Mucosa of rectum (tissue), 2 donors: ENCODE measurements at regions not wholly inside any gene's neighbourhood (a gene's known extent, or its start where the extent isn't known, plus 50 kb on each side); places are given as distances from the start of the nearest gene placed in this dataset.

ENCODE experiments used
- H3K27ac ChIP-seq, 2 donors: one replicate each; pipeline ENCODE4 v1.7.0; 2013; ENCODE audit warnings: inconsistent platforms in 2 of 2, low read depth in 2 of 2, low read length in 2 of 2
- H3K27me3 ChIP-seq, 2 donors: one replicate each; pipeline ENCODE4 v1.7.0; 2013; ENCODE audit warnings: low read length in 2 of 2; ENCODE audit not compliant: control insufficient read depth in 2 of 2, insufficient read depth in 2 of 2
- H3K36me3 ChIP-seq, 2 donors: one replicate each; pipeline ENCODE4 v1.7.0; 2013; ENCODE audit warnings: low read length in 2 of 2; ENCODE audit not compliant: control insufficient read depth in 2 of 2, insufficient read depth in 2 of 2
- H3K4me1 ChIP-seq, 2 donors: one replicate each; pipeline ENCODE4 v1.7.0; 2013; ENCODE audit warnings: low read length in 2 of 2, mild to moderate bottlenecking in 1 of 2; ENCODE audit not compliant: control insufficient read depth in 2 of 2, insufficient read depth in 2 of 2
- H3K4me3 ChIP-seq, 2 donors: one replicate each; pipeline ENCODE4 v1.7.0; 2013; ENCODE audit warnings: low read length in 2 of 2
- H3K9ac ChIP-seq, 2 donors: one replicate each; pipeline ENCODE4 v1.7.0; 2013; ENCODE audit warnings: low read length in 2 of 2, low read depth in 1 of 2, mild to moderate bottlenecking in 1 of 2
- H3K9me3 ChIP-seq, 2 donors: one replicate each; pipeline ENCODE4 v1.7.0; 2013; ENCODE audit warnings: low read length in 2 of 2; ENCODE audit not compliant: control insufficient read depth in 2 of 2
- donor health status: healthy.
- donor health status: Normal muscosa, but diverticular disease.

DNA sequence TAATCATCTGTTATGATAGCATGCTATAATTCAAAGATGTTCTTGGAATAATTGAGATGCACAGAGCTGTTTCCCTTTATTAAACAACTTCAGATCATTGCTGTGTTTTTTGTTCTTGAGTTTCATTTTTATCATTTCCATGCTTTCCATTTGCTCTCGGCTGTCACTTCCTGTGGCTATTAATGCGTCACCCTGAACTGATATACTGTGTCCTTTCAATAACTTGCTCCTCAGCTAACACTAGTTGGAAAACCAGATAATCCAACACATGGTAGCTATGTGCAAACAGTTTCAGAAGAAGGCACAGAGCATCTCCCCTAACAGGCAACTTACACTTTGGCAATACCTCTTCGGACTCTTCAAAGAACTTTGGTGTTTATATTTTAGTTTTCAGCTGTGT lies 376.0 kb downstream of the GBA3 start:
- no peaks in the 10 kb centered on the region for H3K9me3 ChIP-seq
- no peaks in the 10 kb centered on the region for H3K27me3 ChIP-seq
- no peak overlapping the region for H3K4me3 ChIP-seq
- no peak overlapping the region for H3K27ac ChIP-seq
- no peaks in the 10 kb centered on the region for H3K36me3 ChIP-seq
- no peaks in the 10 kb centered on the region for H3K4me1 ChIP-seq
- H3K9ac ChIP-seq = no peak overlapping the region

DNA sequence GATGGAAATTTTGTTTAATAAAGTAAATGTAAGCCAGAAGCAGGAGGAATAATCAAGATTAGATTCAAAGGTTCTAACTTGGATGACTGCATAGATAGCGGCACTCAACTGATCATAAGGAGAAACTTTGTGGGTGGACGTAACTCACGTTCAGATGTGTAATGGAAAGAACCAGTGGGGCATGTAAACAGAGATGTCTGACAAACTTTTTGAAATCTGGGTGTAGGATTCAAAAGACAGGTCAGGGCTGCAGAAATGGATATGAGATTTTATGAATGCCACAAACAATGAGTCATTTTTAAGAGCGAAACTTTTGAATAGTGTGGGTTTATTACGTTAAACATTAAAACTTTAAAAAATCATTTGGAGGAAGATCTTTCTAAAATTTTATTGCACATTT lies 375.6 kb downstream of the GBA3 start:
- no peaks in the 10 kb centered on the region for H3K36me3 ChIP-seq
- no peaks in the 10 kb centered on the region for H3K27me3 ChIP-seq
- no peak overlapping the region for H3K4me3 ChIP-seq
- no peaks in the 10 kb centered on the region for H3K9me3 ChIP-seq
- no peak overlapping the region for H3K9ac ChIP-seq
- H3K4me1 ChIP-seq = no peaks in the 10 kb centered on the region
- no peak overlapping the region for H3K27ac ChIP-seq

DNA sequence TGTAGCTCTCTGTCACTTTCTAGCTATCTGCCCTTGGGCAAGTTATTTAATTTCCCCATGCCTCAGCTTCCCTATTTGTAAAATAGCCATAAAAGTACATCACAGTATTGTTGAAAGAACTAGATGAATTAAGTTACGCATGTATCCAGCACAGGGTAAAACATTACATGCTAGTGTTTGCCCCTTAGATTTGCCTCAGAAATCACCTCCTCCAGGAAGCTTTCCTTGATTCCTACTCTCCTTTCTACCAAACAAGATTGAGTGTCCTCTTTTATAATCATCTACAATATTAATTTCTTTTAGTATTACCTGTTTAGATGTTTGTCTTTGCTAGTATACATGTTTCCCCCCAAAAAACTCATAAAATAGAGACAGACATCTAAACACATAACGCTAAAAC lies 369.5 kb downstream of the GBA3 start:
- no peak overlapping the region for H3K9ac ChIP-seq
- H3K27me3 ChIP-seq = no peaks in the 10 kb centered on the region
- no peak overlapping the region for H3K4me3 ChIP-seq
- peaks cover 0 to 12% of the 10 kb centered on the region in 2 donors for H3K4me1 ChIP-seq
- H3K27ac ChIP-seq = no peak overlapping the region
- no peaks in the 10 kb centered on the region for H3K9me3 ChIP-seq
- H3K36me3 ChIP-seq = no peaks in the 10 kb centered on the region

DNA sequence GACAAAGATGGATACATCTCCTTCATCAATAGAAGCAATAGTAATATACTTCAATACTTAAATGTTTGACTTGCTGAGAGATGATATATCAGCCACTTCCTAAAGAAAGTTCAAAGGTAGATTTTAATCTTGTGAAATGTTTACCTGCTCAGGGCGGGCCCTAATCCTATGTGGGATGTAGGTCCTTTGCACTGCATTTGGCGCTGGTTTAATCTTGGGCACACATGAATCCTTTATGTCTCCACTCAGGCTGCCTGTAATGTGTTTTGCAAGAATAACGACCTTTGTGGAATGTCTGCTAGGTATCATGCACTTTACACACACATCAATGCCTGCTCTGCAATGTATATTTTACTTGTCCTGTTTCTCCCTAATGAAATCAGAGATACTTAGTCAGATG lies 368.7 kb downstream of the GBA3 start:
- Histone ChIP-seq H3K4me1 (peaks cover 0 to 12% of the 10 kb centered on the region in 2 donors), H3K9ac (no peak overlapping the region), H3K9me3 (no peaks in the 10 kb centered on the region), H3K27me3 (no peaks in the 10 kb centered on the region), H3K4me3 (no peak overlapping the region), H3K27ac (no peak overlapping the region), H3K36me3 (no peaks in the 10 kb centered on the region)

DNA sequence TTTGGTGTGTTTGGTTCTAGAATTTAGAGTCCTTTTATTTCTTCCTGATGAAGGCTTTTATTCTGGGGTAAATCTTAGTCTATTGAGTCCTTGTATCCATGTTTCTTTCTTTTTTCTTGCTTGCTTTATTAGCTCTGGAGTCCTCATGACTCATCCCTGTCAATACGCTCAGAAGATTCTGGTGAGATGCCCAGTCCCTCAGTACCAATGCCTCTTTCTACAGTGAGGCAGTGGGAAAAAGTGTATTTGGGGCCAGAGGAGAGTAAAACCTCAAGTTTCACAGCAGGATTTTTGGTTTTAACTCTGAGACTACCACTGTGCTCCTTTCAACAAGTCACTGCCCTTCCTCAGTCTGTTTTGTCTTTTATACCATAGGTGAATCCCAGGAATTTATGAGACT lies 368.0 kb downstream of the GBA3 start:
- Histone ChIP-seq H3K27ac (no peak overlapping the region), H3K9ac (no peak overlapping the region), H3K4me1 (peaks cover 0 to 12% of the 10 kb centered on the region in 2 donors)

DNA sequence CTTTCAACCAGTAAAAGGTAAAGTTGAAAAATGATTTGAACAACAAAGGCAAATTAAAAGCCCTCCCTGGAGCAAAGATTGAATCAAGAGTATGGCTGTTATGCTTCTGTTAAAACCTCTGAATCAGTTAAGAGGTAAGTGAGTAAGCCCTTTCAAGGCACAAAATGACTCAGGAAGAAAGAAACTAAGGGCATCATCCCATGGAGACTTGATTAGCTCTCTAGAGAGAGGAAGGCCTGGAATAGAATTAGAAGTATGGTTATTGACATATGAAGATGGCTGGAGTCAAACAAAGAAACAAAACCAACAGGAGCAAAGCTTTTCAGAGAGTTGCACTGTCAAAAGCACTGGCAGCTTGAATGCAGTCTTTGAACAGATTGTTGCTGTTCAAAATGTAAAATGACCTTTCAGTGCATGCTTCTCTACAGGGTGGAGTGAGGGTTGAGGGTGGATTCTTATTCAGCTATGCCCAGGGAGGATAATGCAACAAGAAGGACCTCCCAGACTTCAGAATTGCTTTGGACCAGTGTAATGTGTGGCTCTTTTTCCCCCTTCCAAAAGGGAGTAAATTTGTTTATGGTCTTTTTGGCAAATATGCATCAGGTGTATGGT lies 365.5 kb downstream of the GBA3 start:
- Histone ChIP-seq H3K9ac (no peak overlapping the region), H3K27ac (no peak overlapping the region), H3K27me3 (no peaks in the 10 kb centered on the region), H3K4me3 (no peak overlapping the region), H3K4me1 (peaks cover 0 to 12% of the 10 kb centered on the region in 2 donors), H3K9me3 (no peaks in the 10 kb centered on the region), H3K36me3 (no peaks in the 10 kb centered on the region)

More for the DNA sequence above, 368.0 kb downstream of the GBA3 start:
- Histone ChIP-seq H3K27me3 (no peaks in the 10 kb centered on the region), H3K36me3 (no peaks in the 10 kb centered on the region), H3K9me3 (no peaks in the 10 kb centered on the region), H3K4me3 (no peak overlapping the region)

DNA sequence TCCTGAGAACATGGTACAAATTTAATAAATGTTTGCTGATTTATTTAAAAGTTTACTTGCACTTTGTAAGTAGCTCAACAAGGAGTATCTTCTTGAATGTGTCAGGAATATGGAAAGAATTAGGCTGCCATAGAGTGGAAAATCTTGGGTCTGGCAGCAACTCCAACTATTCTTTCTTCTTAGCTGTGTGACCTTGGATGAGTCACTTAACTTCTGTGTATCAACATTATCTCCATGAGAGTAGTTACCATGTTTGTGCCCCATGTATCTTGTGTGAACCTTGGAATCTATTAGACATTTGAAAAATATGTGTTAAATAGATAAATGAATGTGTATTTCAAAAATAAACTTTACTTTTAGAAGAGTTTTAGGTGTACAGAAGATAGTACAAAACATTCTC lies 348.8 kb downstream of the GBA3 start:
- no peak overlapping the region for H3K27ac ChIP-seq
- no peaks in the 10 kb centered on the region for H3K27me3 ChIP-seq
- H3K36me3 ChIP-seq = no peaks in the 10 kb centered on the region
- H3K4me1 ChIP-seq = peaks cover 0 to 3% of the 10 kb centered on the region in 2 donors
- H3K4me3 ChIP-seq = no peak overlapping the region
- no peaks in the 10 kb centered on the region for H3K9me3 ChIP-seq
- H3K9ac ChIP-seq = no peak overlapping the region

DNA sequence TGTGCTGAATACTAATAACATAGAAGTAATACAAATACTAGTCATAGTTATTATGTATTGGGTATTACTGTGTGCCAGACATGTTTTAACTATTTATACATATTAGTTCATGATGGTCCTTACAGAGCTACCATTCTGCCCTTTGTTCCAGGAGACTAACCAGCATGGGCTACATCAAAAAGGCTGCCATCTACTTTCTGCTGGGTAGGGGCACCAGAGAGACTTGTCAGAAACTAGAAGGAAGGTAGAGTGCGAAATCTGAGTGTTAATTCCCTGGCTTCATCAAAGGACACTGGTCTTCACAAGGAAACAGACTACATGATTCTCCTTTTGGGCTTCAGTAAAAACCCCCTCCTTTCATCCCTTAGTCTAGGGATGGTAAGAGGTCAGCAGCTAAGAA lies 347.8 kb downstream of the GBA3 start:
- no peaks in the 10 kb centered on the region for H3K27me3 ChIP-seq
- no peaks in the 10 kb centered on the region for H3K36me3 ChIP-seq
- H3K27ac ChIP-seq = no peak overlapping the region
- peaks cover 0 to 3% of the 10 kb centered on the region in 2 donors for H3K4me1 ChIP-seq
- H3K4me3 ChIP-seq = no peak overlapping the region
- no peaks in the 10 kb centered on the region for H3K9me3 ChIP-seq
- no peak overlapping the region for H3K9ac ChIP-seq

DNA sequence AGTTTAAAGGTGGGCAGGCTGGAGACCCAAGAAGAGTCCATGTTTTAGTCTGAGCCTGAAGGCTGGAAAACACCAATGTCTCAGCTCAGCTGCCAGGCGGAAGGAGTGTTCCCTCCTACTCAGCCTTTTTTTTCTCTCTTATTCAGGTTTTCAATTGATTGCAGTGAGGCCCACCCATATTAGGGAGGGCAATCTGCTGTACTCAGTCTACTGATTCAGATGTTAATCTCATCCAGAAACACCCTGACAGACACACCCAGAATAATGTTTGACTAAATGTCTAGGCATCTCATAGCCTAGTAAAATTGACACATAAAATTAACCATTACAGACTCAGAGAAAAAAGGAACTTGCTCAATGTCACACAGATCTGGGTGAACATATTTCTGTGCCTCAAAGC lies 347.1 kb downstream of the GBA3 start:
- no peak overlapping the region for H3K9ac ChIP-seq

DNA sequence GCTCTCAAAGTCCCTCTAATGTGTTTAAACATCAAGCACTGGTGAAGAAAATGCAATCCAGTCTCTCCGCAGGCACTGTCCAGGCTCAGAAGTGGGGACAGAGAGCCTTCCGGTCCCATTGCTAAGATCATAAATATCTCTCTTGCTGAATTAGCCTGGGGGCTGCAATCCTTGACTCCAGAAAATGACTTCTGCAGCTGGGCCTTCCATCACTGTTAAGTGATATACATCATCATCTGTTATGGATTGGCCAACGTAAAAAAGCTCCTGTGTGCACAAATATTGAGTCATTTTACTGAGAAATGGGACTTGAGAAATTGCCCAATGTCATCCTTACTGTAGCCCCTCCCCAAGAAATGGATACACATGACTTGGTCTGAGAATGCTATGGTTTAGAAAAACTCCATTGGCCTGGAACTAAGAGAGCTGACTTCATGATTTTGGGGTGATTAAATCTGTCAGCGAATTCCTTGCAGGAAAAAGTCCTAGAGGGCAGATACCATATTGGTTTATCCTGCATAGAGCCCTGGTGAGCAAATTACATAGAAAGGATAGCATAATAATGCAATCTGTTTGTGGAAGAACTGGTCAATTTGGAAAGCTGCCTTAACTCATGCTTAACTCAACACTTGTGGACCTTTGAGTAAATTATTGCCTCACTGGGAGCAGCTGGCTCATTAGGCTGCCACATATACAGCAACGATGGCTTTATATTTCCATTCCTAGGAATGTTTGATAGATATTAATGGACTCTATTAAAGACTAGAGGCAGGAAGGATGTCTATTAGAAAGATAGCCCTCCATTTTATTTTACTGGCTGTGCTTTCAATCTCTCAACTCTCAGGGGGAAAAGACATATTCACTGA lies 346.1 kb downstream of the GBA3 start:
- Histone ChIP-seq H3K36me3 (no peaks in the 10 kb centered on the region), H3K27me3 (no peaks in the 10 kb centered on the region), H3K9ac (no peak overlapping the region), H3K27ac (no peak overlapping the region), H3K9me3 (no peaks in the 10 kb centered on the region), H3K4me3 (no peak overlapping the region), H3K4me1 (peaks cover 0 to 3% of the 10 kb centered on the region in 2 donors)

More for the DNA sequence above, 347.1 kb downstream of the GBA3 start:
- H3K27ac ChIP-seq = no peak overlapping the region
- no peaks in the 10 kb centered on the region for H3K36me3 ChIP-seq
- no peaks in the 10 kb centered on the region for H3K27me3 ChIP-seq
- no peaks in the 10 kb centered on the region for H3K9me3 ChIP-seq
- H3K4me1 ChIP-seq = peaks cover 0 to 3% of the 10 kb centered on the region in 2 donors
- no peak overlapping the region for H3K4me3 ChIP-seq
